Right atrium auricular region (tissue), 2 donors: ENCODE measurements at regions not wholly inside any gene's neighbourhood (a gene's known extent, or its start where the extent isn't known, plus 50 kb on each side); places are given as distances from the start of the nearest gene placed in this dataset.

Source experiments
- DNase-seq: peaks from one replicate; pipeline ENCODE4 v3.0.0-alpha.2; 2019; ENCODE audit warnings: low spot score
- H3K27ac ChIP-seq, 2 donors: fragments of 200-600 bp; sonication (generic); 1 replicate in 1 of 2; 2 replicates in 1 of 2; pipeline ENCODE4 v1.5.1; 2016 to 2019
- H3K27me3 ChIP-seq, 2 donors: fragments of 200-600 bp; sonication (generic); one replicate each; pipeline versions ENCODE4 v1.5.1 to v1.6.0; 2017 to 2019
- H3K36me3 ChIP-seq: fragments of 200-600 bp; sonication (generic); one replicate; pipeline ENCODE4 v1.5.1; 2016
- H3K4me1 ChIP-seq, 2 donors: fragments of 200-600 bp; sonication (generic); one replicate each; pipeline versions ENCODE4 v1.5.1 to v1.6.0; 2017 to 2019
- H3K4me3 ChIP-seq, 2 donors: fragments of 200-600 bp; sonication (generic); 1 replicate in 1 of 2; 2 replicates in 1 of 2; pipeline ENCODE4 v1.5.1; 2017 to 2019; ENCODE audit warnings: mild to moderate bottlenecking in 1 of 2, moderate library complexity in 1 of 2
- H3K9me3 ChIP-seq, 2 donors: fragments of 200-600 bp; sonication (generic); one replicate each; pipeline ENCODE4 v1.5.1; 2019
- CTCF ChIP-seq, 2 donors: fragments of 200-600 bp; sonication (generic); IDR thresholded peaks; one replicate each; pipeline ENCODE4 v1.5.1; 2019; ENCODE audit warnings: antibody characterized with exemption in 2 of 2

GRCh38 chr2:4588606-4589005 lies 885.2 kb downstream of the DCDC2C start:
- Histone ChIP-seq H3K27me3 (no peaks in the 10 kb centered on the region), H3K27ac (no peak overlapping the region), H3K4me1 (no peaks in the 10 kb centered on the region), H3K9me3 (no peaks in the 10 kb centered on the region), H3K36me3 (no peaks in the 10 kb centered on the region), H3K4me3 (no peak overlapping the region)
- no peak for DNase-seq
- no peak for TF ChIP-seq CTCF (IDR thresholded peaks at IDR 0.05)

GRCh38 chr2:4591261-4591660 lies 887.9 kb downstream of the DCDC2C start:
- no peak overlapping the region for H3K27ac ChIP-seq
- no peaks in the 10 kb centered on the region for H3K36me3 ChIP-seq
- H3K27me3 ChIP-seq: no peaks in the 10 kb centered on the region
- TF ChIP-seq CTCF (IDR thresholded peaks at IDR 0.05): no peak
- no peaks in the 10 kb centered on the region for H3K9me3 ChIP-seq
- no peak for DNase-seq
- no peaks in the 10 kb centered on the region for H3K4me1 ChIP-seq
- H3K4me3 ChIP-seq: no peak overlapping the region

DNA sequence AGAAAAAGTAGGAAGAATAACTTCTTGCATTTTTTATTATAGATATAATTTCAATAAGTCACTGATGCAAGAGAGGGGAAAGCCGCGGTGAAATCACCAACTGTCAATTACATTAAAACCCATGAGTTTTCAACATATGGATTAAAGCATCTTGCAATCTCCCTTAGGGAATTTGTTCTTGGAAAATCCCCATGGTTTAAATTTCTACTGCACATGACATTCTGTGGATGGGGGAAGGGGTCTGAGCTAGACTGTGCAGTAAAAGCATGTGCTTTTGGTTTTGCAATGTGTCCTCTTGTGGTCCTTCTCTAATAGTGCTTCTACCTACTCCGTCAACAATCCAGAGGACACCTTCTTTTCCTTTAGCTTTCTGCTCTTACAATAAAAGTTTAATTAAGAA lies 894.0 kb downstream of the DCDC2C start:
- H3K27me3 ChIP-seq: no peaks in the 10 kb centered on the region
- H3K36me3 ChIP-seq: no peaks in the 10 kb centered on the region
- no peak overlapping the region for H3K4me3 ChIP-seq
- no peak for DNase-seq
- H3K27ac ChIP-seq: no peak overlapping the region
- no peaks in the 10 kb centered on the region for H3K9me3 ChIP-seq
- TF ChIP-seq CTCF (IDR thresholded peaks at IDR 0.05): no peak
- no peaks in the 10 kb centered on the region for H3K4me1 ChIP-seq

GRCh38 chr2:4604767-4605166 lies 901.4 kb downstream of the DCDC2C start:
- Histone ChIP-seq H3K4me1 (no peaks in the 10 kb centered on the region), H3K9me3 (no peaks in the 10 kb centered on the region), H3K27ac (no peak overlapping the region), H3K36me3 (no peaks in the 10 kb centered on the region), H3K27me3 (no peaks in the 10 kb centered on the region), H3K4me3 (no peak overlapping the region)
- TF ChIP-seq CTCF (IDR thresholded peaks at IDR 0.05): no peak
- no peak for DNase-seq

GRCh38 chr2:4618141-4618540 lies 914.8 kb downstream of the DCDC2C start:
- no peaks in the 10 kb centered on the region for H3K27me3 ChIP-seq
- H3K27ac ChIP-seq: no peak overlapping the region
- no peaks in the 10 kb centered on the region for H3K36me3 ChIP-seq
- H3K4me3 ChIP-seq: no peak overlapping the region
- TF ChIP-seq CTCF (IDR thresholded peaks at IDR 0.05): no peak
- no peaks in the 10 kb centered on the region for H3K4me1 ChIP-seq
- no peak for DNase-seq
- no peaks in the 10 kb centered on the region for H3K9me3 ChIP-seq

DNA sequence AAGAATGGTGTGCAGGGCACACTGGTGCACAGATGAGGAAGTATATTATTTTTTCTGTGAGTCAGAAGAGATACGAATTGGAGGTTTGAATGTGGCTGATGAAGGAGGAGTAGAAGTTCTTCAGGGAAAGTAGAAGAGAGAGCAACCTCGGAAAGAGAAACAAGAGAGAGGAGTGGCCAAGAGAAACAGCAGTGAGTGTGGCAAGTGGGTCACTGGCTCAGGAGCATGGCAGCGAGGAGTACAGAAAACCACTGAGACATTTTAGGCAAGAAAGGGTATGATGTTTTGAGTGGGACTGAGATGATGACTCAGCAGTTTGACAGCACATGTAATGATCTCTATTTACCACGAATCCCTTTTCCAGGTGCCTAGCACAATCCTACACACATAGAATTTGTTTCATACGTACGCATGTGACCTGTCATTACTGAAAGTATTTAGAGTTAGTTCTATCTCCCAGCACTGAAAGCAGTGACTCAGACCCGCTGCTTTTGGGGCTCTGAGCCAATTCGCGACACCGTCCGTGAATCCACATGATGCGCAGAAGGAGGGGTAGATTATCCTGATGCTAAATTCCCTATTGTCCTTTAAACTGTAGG lies 915.4 kb downstream of the DCDC2C start:
- Histone ChIP-seq H3K4me3 (no peak overlapping the region), H3K27ac (no peak overlapping the region), H3K27me3 (no peaks in the 10 kb centered on the region), H3K4me1 (no peaks in the 10 kb centered on the region), H3K9me3 (no peaks in the 10 kb centered on the region), H3K36me3 (no peaks in the 10 kb centered on the region)
- DNase-seq: no peak
- no peak for TF ChIP-seq CTCF (IDR thresholded peaks at IDR 0.05)
